HL-60 (cell line): ENCODE measurements at regions not wholly inside any gene's neighbourhood (a gene's known extent, or its start where the extent isn't known, plus 50 kb on each side); places are given as distances from the start of the nearest gene placed in this dataset.

Source experiments
- GABPA ChIP-seq: IDR thresholded peaks from 2 replicates; pipeline ENCODE4 v1.6.1; 2012; ENCODE audit warnings: low read depth
- POLR2AphosphoS5 ChIP-seq: IDR thresholded peaks from 2 replicates; pipeline ENCODE4 v1.6.1; 2012; ENCODE audit warnings: low read depth
- TF ChIP-seq, protein P1 (sequence below): IDR thresholded peaks from 2 replicates; pipeline ENCODE4 v1.6.1; 2012; ENCODE audit warnings: low read depth; ENCODE audit not compliant: insufficient replicate concordance
- TF ChIP-seq, protein P2 (sequence below): IDR thresholded peaks from one replicate; pipeline ENCODE4 v1.5.1; 2011; ENCODE audit warnings: low read length, control low read depth, inconsistent platforms; ENCODE audit not compliant: insufficient read depth

DNA sequence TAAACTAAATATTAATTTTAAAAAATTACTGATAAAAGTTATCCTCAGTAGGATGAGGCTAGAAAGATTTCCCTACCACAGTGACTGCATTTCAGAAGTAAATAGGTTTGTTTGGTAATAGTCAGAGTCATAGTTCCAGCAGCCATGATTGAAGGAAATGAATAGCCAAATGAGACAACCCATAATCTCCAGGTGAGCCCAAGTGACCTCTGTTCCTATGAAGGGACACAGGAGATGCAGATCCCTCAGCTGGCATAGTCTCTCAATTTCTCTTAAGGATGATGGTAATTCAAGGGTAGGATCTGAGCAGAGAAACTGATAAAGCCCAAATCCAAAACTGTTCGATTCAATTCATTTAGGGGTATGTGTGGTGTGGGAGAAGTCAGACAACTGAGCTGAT is 461.8 kb downstream of the RAP2B start:
- TF ChIP-seq, protein P1, sequence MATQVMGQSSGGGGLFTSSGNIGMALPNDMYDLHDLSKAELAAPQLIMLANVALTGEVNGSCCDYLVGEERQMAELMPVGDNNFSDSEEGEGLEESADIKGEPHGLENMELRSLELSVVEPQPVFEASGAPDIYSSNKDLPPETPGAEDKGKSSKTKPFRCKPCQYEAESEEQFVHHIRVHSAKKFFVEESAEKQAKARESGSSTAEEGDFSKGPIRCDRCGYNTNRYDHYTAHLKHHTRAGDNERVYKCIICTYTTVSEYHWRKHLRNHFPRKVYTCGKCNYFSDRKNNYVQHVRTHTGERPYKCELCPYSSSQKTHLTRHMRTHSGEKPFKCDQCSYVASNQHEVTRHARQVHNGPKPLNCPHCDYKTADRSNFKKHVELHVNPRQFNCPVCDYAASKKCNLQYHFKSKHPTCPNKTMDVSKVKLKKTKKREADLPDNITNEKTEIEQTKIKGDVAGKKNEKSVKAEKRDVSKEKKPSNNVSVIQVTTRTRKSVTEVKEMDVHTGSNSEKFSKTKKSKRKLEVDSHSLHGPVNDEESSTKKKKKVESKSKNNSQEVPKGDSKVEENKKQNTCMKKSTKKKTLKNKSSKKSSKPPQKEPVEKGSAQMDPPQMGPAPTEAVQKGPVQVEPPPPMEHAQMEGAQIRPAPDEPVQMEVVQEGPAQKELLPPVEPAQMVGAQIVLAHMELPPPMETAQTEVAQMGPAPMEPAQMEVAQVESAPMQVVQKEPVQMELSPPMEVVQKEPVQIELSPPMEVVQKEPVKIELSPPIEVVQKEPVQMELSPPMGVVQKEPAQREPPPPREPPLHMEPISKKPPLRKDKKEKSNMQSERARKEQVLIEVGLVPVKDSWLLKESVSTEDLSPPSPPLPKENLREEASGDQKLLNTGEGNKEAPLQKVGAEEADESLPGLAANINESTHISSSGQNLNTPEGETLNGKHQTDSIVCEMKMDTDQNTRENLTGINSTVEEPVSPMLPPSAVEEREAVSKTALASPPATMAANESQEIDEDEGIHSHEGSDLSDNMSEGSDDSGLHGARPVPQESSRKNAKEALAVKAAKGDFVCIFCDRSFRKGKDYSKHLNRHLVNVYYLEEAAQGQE: no peak
- TF ChIP-seq, protein P2, sequence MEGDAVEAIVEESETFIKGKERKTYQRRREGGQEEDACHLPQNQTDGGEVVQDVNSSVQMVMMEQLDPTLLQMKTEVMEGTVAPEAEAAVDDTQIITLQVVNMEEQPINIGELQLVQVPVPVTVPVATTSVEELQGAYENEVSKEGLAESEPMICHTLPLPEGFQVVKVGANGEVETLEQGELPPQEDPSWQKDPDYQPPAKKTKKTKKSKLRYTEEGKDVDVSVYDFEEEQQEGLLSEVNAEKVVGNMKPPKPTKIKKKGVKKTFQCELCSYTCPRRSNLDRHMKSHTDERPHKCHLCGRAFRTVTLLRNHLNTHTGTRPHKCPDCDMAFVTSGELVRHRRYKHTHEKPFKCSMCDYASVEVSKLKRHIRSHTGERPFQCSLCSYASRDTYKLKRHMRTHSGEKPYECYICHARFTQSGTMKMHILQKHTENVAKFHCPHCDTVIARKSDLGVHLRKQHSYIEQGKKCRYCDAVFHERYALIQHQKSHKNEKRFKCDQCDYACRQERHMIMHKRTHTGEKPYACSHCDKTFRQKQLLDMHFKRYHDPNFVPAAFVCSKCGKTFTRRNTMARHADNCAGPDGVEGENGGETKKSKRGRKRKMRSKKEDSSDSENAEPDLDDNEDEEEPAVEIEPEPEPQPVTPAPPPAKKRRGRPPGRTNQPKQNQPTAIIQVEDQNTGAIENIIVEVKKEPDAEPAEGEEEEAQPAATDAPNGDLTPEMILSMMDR: no peak
- TF ChIP-seq POLR2AphosphoS5 (no peak), GABPA (no peak)
